GM10266 (cell line): ENCODE measurements at regions not wholly inside any gene's neighbourhood (a gene's known extent, or its start where the extent isn't known, plus 50 kb on each side); places are given as distances from the start of the nearest gene placed in this dataset.

Experiments used
- DNase-seq: peaks from one replicate; pipeline ENCODE4 v3.0.0; 2012; ENCODE audit errors: extremely low spot score
- CTCF ChIP-seq: IDR thresholded peaks from 2 replicates; pipeline ENCODE4 v1.5.1; 2012; ENCODE audit warnings: mild to moderate bottlenecking, low read depth; ENCODE audit not compliant: control insufficient read depth, insufficient read depth; ENCODE audit errors: missing control alignments

DNA sequence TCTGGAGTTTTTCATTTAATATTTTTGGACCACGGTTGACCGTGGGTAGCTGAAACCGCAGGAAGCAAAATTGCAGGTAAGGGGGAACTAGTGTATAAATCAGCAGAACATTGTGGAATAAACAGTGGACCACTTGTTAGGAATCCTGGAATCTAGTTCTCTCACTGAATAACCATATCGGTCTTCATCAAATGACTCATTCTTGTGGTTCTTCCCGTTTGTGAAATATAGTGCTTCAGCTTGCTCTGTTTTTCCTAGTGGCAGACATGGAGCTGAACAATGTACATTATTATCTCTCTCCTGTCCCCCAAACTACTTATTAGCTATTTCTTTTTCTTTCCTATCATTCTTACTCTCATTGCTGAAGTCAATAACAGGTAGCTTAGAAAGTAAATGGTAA, 61.9 kb downstream of the HSPA13 start:
- no peak for DNase-seq
- no peak for TF ChIP-seq CTCF

DNA sequence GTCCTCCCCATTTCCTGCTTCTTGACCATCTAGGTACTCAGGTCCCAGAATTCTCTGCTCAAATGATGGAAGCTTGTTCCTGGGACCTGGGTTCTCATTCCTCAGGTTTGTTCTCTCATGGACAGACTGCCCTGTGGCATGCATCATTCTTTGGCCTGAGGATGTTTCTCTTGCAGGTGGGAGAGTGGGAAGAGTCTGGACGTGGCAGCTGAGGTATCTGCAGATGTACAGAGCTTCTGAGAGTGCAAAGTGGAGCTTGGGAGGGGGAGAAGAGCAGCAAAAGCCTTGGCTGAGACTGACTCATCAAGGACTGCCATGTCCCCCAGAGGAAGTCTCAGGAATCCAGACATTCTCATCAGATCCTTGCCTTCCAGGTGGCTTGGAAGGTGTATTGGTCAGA, 63.1 kb downstream of the HSPA13 start:
- TF ChIP-seq CTCF, result no peak
- no peak for DNase-seq

GRCh38 chr21:14318578-14318977, 64.4 kb downstream of the HSPA13 start:
- no peak for TF ChIP-seq CTCF
- DNase-seq, result no peak

DNA sequence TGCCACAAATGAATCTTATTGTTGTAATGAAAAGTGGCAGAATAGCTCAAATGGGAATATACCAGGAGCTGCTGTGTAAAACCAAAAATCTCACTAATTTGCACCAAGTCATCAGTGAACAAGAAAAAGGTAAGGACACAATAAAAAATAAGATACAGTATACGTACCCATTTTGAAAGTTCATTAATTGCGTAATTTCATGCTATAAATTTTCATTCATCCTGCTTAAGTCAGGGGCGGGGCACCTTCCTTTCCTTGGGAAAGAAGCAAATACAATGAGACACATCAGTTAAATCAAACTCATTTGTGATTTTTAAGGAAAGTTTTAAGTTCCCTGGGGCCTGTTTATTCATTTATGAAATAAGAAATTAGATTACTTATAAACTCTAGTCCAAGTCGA, 65.4 kb downstream of the HSPA13 start:
- DNase-seq, result no peak
- no peak for TF ChIP-seq CTCF

- no peak for DNase-seq
- TF ChIP-seq CTCF, result no peak
Observed at GRCh38 chr21:14313300-14313699, 69.6 kb downstream of the HSPA13 start.

- no peak for TF ChIP-seq CTCF
- no peak for DNase-seq
Observed at GRCh38 chr21:14312871-14313270, 70.1 kb downstream of the HSPA13 start.

DNA sequence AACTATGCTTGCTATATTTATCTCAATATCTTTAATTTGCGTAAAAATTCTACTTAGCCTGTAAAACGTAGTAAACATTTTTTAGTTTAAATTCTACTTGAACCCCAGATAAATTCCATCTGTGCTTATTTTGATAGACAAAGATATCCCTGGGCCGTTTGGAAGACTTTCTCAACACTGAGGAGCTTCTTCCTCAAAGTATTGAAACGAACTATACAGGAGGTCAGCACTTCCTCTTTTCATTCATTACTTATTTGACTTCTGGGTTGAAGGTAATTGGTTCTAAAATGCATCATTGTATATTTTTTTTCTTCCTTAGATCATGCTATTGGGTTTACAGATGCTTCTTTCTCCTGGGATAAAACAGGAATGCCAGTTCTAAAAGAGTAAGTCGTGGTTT, 74.7 kb downstream of the HSPA13 start:
- no peak for DNase-seq
- no peak for TF ChIP-seq CTCF
